GM18861 (cell line): ENCODE measurements at regions not wholly inside any gene's neighbourhood (a gene's known extent, or its start where the extent isn't known, plus 50 kb on each side); places are given as distances from the start of the nearest gene placed in this dataset.

Experiments
- ATAC-seq: cut with Tn5 transposase; IDR thresholded peaks from one replicate; pipeline ENCODE4 v1.9.1; 2021; ENCODE audit not compliant: unreplicated experiment

DNA sequence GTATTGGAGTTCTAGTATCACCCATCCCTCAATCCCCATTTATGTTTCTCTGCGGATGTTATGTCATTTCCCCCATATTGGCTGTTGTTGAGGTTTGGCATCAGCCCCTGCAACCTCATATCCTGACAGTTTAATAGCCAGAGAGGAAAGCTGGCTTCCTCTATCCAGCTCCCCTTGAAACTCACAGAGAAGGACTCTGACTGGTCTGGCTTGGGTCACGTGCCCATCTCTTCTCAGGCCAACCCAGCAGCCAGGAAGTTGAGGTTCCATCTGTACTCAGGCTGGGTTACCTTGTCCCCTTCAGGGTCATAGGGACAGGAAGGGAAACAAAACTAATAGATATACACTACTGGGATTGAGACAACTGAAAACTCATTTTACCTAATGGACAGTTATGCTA lies 148.0 kb upstream of the SLC14A2 start:
- ATAC-seq: no peak

DNA sequence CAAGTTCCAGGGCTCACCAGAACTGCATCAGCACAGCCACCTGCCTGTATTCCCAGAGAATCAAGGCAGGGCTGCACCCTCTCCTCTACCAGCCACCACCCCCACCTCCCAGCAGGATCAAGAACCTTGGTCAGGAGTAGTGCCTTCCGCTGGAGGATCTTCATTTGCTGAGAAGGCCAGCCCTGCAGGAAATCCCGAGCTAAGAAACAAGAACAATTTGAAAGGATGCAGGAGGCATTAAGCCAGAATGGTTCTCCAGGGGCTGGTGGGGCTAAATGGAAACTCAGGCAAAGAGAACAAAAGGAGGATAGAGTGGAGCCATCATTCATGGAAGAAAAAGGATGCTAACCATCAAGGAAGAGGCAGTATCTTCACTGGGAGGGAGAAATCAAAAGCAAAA lies 147.3 kb upstream of the SLC14A2 start:
- no peak for ATAC-seq

DNA sequence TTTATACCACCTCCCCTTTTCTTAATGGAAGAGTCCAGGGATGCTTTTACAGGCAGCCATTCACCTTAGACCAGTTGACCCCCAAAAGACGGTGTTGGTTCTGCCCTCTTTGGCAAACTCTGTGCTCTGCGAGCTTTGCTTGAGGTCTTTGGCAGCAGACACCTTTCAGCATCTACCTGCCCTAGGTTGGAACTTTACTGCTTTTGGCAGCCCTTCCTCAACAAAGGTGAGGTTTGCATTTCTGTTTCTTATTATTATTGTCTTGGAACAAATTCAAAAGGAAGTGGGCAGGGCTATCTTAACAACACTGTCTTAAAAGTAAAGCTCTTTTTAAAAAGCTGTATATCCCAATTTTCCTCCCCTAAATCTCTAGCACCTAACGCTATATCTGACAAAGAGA lies 136.4 kb upstream of the SLC14A2 start:
- no peak for ATAC-seq

DNA sequence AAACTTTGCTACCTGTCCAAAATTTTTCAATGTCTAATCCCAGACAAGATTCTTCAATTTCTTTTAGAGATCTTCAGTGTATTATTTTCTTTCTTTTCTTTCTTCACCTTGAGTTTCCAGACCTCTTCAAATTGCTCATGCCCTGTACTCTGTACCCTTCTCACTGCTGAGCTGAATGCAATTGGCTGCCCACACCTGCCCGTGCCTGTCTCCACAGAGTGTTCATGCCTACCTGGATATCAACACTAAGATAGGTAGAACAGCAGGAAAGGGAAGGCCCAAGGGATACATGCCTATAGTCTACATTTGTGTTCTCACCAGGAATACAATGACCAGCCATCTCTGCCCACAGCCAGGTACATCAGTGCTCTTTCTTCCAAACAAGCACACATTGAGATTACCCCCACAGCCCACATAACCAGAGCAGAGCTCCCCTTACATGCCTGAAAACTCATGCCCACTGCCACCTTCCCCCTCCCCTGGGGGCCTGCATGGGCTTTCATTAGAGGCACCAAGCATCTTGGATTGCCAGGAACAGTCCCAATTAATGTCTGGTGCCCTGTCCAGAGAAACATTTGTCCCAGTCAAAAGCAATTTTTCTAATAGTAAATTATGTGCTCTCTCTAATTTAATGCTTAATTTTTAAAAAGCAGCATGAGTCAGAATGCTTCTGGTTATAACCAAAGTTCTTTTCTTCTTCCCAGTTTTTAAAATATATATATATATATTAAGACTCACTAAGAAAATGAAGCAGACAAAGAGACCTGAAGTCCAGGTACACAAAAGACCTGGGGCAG lies 134.9 kb upstream of the SLC14A2 start:
- no peak for ATAC-seq

DNA sequence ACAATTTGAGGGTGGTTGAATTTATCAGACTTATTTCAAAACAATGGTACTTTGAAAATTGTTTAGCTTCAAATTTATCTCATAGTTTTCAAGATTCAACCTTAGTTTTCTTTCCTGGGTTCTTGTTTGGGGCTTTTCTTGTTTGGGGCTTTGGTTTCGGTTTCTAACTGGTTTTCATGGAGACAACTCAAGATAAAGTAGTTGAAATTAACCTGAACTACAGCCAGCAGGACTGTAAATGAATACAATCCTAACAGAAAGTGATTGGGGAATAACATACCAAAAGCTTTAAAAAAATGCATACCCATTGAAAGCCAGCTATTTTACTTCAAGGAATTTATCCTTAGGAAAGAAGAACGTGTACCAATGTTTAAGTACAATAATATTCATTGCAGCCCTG lies 133.5 kb upstream of the SLC14A2 start:
- ATAC-seq: no peak

DNA sequence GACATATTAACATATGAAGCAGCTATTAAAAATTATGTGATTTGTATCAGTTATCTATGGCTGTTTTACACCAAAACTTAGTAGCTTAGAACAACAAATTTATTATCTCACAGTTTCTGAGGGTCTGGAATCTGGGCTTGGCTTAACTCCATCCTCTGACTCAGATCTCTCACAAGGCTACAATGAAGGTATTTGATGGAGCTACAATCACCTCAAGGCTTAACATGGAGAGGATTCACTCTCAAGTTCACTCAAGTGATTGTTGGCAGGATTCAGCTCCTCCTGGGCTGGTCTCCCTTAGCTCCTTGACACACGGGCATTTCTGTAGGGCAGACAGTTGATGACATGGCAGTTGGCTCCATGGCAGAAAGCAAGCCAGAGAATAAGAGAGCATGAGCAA lies 133.0 kb upstream of the SLC14A2 start:
- ATAC-seq: no peak

DNA sequence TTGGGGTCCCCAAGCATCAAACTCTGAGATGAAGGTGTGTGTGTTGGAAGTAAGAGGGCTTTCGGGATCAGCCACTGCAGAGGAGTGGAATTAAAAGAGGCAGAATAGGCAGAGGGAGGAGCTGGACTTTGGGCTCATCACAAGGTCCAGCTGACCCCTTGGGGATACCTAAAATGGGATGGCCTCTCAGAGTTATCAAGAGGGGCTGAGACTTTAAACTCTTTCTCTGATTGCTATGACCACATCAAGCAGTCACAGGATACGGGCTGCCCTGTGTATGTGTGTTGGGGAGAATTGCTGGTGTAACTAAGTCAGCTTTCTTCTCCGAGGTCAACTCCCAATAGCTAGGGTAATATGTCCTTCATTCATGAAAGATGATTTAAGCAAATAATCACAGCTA lies 127.7 kb upstream of the SLC14A2 start:
- no peak for ATAC-seq

DNA sequence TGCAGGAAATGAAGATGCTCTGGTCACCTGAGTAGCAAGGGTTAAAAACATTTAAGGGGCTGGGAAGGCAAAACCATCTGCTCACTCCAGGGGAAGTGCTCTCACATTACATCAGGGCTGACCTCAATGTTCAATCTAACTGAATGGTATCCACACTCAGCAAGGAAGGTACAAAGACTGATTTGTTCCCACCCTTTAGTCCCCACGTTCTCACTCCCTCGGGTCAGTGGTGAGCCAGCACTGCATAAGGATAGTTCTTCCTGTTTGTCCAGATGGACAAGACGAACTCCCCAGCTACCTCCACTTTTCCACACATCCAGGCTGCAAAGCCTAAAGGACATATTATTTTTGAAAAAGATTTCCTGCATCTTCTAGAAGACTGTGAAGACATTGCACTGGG lies 126.6 kb upstream of the SLC14A2 start:
- ATAC-seq: no peak

DNA sequence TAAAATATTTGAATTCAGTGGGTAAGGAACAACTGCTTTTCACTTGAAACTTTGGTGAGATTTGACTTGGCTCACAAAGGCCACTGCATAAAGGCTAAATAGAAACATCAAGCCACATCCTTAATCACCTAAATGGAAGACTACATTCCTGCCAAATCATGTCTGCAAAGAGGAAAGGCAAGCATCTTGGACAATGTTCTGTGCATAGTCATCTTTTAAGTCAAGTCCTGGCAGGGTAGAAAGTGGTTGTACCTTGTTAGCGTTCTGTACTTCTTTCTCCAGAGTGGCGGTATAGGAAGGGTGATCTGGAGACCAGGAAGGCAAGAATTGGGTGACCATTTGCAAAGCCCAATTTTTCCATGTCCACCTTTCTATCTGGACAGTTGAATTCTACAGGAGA lies 121.4 kb upstream of the SLC14A2 start:
- ATAC-seq: no peak

DNA sequence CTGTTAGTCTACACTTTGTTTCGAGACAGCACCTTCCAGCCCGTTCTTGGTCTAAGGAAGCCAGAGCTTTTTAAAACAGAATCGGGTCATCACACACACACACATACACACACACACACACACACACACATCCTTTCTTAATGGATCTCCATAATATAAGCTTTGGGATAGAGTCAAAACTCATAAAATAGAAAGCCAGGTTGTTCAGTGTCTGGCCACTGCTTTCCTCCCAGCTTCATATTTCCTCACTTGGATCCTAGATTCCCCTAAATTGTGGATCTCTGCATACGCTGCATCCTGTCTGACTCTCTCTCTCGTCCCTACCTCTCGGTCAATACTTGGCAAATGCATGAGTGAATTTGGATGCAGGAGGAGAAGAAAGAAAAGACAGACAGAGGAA lies 120.5 kb upstream of the SLC14A2 start:
- no peak for ATAC-seq

DNA sequence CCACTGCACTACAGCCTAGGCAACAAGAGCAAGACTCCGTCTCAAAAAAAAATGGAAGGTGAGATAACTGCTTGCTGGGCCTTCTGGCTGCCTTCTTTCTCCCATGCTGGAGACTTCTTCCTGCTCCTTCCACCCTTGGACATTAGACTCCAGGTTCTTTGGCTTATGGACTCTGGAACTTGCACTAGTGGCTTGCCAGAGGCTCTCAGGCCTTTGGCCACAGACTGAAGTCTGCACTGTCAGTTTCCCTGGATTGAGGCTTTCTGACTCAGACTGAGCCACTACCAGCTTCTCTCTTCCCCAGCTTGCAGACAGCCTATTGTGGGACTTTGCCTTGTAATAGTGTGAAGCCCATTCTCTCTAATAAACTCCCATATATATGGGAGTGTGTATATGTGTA lies 118.5 kb upstream of the SLC14A2 start:
- no peak for ATAC-seq

DNA sequence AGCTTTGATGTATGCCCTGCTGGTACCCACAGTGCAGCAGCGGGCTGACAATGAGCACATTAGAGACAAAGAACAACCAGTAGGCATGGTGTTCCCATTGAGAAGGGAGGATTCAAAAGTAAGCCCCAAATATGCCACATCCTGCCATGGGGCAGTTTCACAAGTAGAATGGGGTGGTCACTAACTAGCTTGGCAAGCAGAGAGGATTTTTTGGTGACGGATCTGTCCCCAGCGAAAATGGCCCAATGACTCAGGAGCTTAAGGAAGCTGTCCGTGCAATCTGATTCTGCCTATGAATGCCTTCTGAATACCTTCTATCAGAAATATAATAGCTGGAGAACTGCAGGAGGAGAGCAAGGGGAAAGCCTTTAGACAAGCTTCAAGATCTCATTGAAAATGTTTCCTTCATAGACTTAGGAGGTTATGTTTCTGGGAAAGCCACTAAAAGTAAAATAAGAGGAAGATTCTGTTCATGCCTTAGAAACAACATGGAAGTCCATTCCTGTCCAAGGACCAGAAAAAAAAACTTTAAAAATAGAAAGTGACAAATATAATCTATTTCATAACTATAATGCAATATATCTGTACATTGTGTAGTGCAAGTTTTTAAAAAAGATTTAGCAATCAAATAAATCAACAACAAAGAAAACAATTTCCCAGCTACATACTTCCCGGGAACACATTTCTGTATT lies 117.5 kb upstream of the SLC14A2 start:
- ATAC-seq: no peak

DNA sequence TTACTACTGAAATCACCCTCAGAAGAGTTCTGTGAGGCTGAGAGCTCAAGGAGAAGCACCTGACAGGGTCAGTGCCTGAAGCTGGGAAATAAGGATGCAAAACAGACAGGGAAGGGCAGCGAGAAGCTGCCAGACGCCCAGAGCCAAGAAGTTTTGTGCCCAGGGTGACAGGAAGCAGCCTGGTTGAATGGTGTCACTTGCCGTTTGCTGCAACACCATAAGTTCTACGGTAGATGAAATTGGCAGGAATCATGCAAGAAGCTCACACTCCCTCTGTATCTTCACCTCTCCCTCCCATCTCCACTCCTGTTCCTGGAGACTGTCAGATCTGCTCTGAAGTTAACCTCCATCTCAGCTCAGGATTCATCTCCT lies 117.0 kb upstream of the SLC14A2 start:
- ATAC-seq: no peak

DNA sequence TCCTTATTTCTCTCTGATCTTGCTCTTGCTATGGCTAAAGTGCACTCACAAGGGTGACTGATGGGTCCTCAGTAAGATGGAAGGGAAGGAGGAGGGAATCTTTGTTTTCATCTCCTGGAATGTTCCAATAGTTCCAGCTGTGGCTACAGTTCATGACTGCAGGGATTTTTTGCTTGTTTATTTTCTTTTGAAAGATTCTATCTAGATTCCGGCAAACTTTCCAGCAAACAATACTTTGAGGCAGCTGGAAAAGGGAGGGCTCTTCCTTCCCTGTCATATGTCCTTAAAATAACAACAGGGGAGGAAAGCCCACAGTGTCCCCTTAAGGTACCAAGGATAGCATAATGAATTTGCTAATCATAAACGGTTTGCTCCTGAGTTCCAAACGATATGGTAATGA lies 111.3 kb upstream of the SLC14A2 start:
- no peak for ATAC-seq

DNA sequence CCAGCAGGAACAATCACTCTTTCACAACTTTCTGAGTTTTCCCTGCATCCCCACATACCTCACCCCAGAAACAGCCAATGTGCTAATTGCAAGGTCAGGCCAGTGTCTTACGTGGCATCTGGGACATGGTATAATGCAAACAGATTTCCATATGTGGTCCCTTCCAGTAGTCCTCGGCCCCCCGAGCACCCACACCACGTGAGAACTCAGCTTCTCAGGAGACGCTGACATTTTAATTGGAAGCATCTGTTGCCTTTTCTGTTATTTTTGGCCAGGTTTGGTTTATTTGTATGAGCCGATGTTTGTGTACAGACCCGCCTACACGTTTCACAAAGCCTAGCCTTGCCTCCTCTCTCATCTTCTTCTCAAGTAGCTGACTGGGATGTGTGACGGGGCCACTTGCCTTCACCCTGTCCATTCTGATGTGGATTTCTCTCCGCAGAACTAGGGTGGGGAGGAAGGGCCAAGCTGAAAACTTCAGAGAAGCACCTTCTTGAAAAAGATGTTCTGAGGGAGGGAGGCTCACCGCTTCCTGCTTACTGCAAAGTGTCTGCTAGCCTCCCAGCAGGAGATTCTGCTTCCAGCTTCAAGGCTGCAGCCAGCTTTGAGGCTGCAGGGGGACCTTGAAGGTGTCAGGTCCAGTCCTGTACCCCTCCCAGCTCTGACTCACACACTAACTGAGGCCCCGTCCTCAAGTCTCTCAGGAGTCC lies 109.6 kb upstream of the SLC14A2 start:
- no peak for ATAC-seq

DNA sequence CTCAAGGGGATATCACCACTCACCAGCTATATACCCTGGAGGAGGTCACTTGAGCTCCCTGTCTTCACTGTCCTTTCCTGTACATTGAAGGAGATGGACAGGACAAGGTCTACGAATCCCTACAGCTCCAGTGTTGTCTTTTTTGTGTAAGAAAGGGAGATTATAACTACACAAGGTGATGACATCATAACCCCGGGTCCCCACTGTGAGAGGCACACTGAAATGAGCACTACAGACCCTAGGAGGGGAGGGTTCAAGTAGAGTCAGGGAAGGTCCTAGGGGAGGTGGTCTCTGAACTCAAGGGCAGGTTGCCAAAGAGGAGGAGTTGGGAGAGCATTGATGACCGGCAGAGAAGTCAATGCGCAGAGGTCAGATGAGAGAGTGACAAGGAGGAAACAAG lies 108.3 kb upstream of the SLC14A2 start:
- no peak for ATAC-seq

DNA sequence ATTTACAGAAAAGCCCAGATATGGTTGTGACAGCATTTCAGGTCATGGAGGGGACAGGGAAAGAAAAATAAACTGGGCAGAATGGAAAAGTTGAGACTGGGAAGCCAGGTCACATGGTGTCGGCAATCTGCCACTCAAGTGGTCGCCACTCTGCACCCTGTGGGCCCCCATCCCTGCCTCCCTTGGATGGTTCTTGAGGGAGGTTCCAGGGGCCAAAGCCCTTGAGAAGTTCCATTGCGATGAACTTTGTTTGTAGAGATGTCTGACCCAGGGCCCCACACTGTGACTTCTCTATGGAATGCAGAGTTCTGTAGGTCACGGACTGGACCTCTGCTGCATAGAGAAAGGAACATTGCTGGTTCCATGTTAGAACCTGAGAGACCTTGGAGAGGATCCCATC lies 105.7 kb upstream of the SLC14A2 start:
- ATAC-seq: no peak

DNA sequence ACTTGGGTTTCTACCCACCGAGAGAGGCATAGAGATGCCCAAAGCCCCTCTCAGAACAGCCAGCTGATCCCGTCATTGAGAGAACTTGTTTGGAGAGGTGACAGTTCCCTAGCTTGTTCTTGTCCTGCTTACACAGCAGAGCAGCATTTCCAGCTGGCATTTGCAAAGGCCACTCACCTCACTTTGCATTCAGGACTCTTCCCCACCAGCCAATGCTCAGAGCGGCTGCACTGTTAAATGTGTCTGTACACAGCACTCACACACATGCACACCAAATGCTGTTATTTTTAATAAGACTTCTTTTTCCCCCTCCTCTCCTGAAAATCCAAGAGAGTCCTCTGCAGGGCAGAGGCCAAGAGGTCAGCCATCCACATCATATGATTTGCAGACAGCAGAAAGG lies 104.6 kb upstream of the SLC14A2 start:
- no peak for ATAC-seq

DNA sequence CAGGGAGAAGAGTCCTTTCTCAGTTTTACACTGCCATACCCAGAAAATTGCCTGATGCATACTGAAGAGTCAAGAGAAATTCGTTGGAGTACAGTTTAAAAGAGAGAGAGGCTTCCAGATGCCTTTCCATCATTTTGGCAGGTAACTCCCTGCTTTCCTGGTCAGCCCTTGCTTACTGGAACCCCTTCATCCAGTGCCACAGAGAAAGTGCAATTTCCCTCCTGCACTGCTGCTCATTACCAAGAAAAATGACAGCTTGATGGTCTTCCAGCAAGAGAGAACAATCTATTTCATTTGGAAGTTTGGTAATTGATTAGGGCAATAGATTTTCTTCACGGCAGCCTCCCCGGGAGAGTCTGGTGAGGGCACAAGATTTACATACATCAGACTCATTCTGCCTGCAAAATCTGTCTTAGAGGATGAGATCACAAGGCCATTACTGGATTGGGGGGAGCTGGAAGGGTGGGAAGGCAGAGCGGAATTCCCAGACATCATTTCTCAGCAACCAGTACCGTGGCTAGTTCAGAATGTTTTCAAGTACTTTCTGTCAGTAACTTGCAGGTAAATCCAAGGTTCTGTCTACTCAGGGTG lies 102.8 kb upstream of the SLC14A2 start:
- ATAC-seq: no peak

DNA sequence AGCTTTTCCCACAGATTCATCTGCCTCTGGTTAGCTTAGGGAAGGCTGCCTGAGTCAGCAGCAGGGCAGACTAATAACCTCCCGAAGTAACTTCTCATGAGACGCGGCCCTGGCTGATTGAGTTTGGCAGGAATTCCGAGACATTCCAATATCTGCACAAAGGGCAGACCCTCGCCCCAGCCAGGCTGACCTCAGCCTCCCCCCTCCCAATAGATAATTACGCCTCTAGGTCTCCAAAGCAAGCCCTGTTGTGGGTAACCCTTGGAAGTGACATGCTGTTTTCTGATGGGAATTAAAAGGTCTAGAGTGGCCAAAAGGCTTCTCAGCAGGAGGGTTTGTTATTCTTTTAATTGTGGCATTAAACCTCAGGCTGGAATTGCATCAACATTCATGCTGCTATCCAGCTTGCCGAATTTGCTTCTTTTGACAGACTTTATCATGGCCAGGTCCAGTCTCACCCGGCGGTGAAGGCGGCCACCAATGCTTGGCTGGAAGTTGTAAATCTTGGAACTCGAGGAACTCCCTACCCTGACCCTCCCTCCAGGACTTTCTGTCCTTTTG lies 98.0 kb upstream of the SLC14A2 start:
- ATAC-seq: no peak

DNA sequence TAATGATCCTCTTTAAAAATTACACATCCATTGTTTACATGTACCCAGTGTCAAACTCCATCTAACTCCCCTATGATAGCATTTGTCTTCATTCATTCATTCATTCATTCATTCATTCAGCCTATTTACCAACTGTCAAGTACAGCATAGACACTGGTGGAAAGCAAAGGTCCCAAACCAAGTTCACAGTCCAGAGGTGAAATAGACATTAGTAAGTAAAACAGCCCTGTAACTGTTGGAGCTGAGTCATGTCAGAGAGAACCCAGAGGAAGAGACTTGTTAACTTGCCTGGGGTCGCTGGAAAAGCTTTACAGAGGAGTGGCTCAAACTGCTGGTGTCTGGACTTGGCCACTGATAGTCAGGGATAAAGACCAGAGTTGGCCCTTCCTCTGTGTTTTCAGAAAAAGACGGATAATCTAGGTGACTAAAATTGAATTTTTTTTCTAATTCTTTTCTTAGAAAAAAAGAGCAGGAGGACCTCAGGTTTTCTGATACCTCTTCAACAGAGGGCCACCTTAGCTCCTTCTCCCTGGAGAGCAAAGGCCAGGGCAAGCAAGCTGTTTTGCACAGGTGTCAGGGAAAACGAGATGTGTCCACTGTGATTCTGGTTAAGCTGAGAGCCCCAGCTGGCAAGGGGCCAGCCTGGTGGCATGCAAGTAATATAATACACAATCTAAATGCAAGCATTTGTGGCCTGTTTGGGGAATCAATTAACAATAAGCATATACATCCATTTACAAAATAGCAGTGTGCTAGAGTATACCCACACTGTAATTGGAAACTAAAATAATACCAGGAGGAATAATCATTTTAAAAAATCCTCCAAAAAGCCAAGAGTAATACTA lies 96.7 kb upstream of the SLC14A2 start:
- ATAC-seq: no peak
